ENCODE measurements at regions not wholly inside any gene's neighbourhood (a gene's known extent, or its start where the extent isn't known, plus 50 kb on each side); places are given as distances from the start of the nearest gene placed in this dataset.

GRCh38 chr5:74371621-74372020, 268.9 kb downstream of the ENC1 start:
- no peak for DNase-seq (ENCODE audit: low spot score)
- intact Hi-C loops (cut with DNase I) = no loop called here

- intact Hi-C loops (cut with DNase I) = no loop called here
- DNase-seq (ENCODE audit: low spot score) = no peak
Observed at GRCh38 chr5:74370168-74370567, 270.4 kb downstream of the ENC1 start.

GRCh38 chr5:74369173-74369572, 271.4 kb downstream of the ENC1 start:
- intact Hi-C loops (cut with DNase I) = no loop called here
- no peak for DNase-seq (ENCODE audit: low spot score)

GRCh38 chr5:74367934-74368333, 272.6 kb downstream of the ENC1 start:
- DNase-seq (ENCODE audit: low spot score) = no peak

GRCh38 chr5:74367241-74367733, 273.2 kb downstream of the ENC1 start:
- no peak for DNase-seq (ENCODE audit: low spot score)
- intact Hi-C loops (cut with DNase I) = no loop called here

More at GRCh38 chr5:74367934-74368333, 272.6 kb downstream of the ENC1 start:
- intact Hi-C loops (cut with DNase I) = no loop called here

GRCh38 chr5:74365723-74366122, 274.8 kb downstream of the ENC1 start:
- intact Hi-C loops (cut with DNase I) = no loop called here
- no peak for DNase-seq (ENCODE audit: low spot score)

- intact Hi-C loops (cut with DNase I) = no loop called here
- no peak for DNase-seq (ENCODE audit: low spot score)
Observed at GRCh38 chr5:74364507-74364906, 276.0 kb downstream of the ENC1 start.

- no peak for DNase-seq (ENCODE audit: low spot score)
- intact Hi-C loops (cut with DNase I) = no loop called here
Observed at GRCh38 chr5:74363603-74364205, 276.8 kb downstream of the ENC1 start.

- intact Hi-C loops (cut with DNase I) = no loop called here
- DNase-seq (ENCODE audit: low spot score) = no peak
Observed at GRCh38 chr5:74361406-74362358, 278.8 kb downstream of the ENC1 start.

GRCh38 chr5:74360535-74361210, 279.9 kb downstream of the ENC1 start:
- intact Hi-C loops (cut with DNase I) = no loop called here
- no peak for DNase-seq (ENCODE audit: low spot score)

GRCh38 chr5:74357827-74358226, 282.7 kb downstream of the ENC1 start:
- DNase-seq (ENCODE audit: low spot score) = no peak
- intact Hi-C loops (cut with DNase I) = no loop called here

GRCh38 chr5:74356009-74356695, 284.4 kb downstream of the ENC1 start:
- no peak for DNase-seq (ENCODE audit: low spot score)
- intact Hi-C loops (cut with DNase I) = no loop called here

GRCh38 chr5:74355041-74355824, 285.3 kb downstream of the ENC1 start:
- intact Hi-C loops (cut with DNase I) = no loop called here
- no peak for DNase-seq (ENCODE audit: low spot score)

- DNase-seq (ENCODE audit: low spot score) = no peak
- intact Hi-C loops (cut with DNase I) = no loop called here
Observed at GRCh38 chr5:74352256-74352655, 288.3 kb downstream of the ENC1 start.

GRCh38 chr5:74342948-74343682, 297.4 kb downstream of the ENC1 start:
- intact Hi-C loops (cut with DNase I) = no loop called here
- DNase-seq (ENCODE audit: low spot score) = no peak

GRCh38 chr5:74342182-74342581, 298.3 kb downstream of the ENC1 start:
- DNase-seq (ENCODE audit: low spot score) = no peak
- intact Hi-C loops (cut with DNase I) = no loop called here

GRCh38 chr5:74341221-74341620, 299.3 kb downstream of the ENC1 start:
- intact Hi-C loops (cut with DNase I) = no loop called here
- no peak for DNase-seq (ENCODE audit: low spot score)

GRCh38 chr5:74340476-74340875, 300.1 kb downstream of the ENC1 start:
- no peak for DNase-seq (ENCODE audit: low spot score)
- intact Hi-C loops (cut with DNase I) = no loop called here

- intact Hi-C loops (cut with DNase I) = no loop called here
- no peak for DNase-seq (ENCODE audit: low spot score)
Observed at GRCh38 chr5:74337984-74338310, 302.6 kb downstream of the ENC1 start.
